H1 (cell line): ENCODE measurements at regions not wholly inside any gene's neighbourhood (a gene's known extent, or its start where the extent isn't known, plus 50 kb on each side); places are given as distances from the start of the nearest gene placed in this dataset.

Experiments
- CTCF ChIA-PET: fragments of 300-600 bp; sonication (Branson Sonifier 250); formaldehyde crosslinking; loops from one replicate; lab custom pipeline; 2021; ENCODE audit not compliant: partially characterized antibody; lab: Charles Lee
- POLR2A ChIA-PET: fragments of 300-600 bp; sonication (Branson Sonifier 250); formaldehyde crosslinking; loops from one replicate; lab custom pipeline; 2021; ENCODE audit warnings: inconsistent platforms; ENCODE audit not compliant: partially characterized antibody; lab: Charles Lee
- DNase-seq, 2 experiments: peaks; one replicate each; pipeline versions ENCODE4 v3.0.0 to v3.0.0-alpha.2; 2010 to 2022; ENCODE audit warnings: low spot score in 2 of 2, low read depth in 1 of 2, mixed read lengths in 1 of 2
- FAIRE-seq: peaks from 2 replicates; lab custom pipeline; 2011; peaks lifted over from hg19 to GRCh38; lab: Jason Lieb, UNC
- H2AFZ ChIP-seq: 2 replicates; pipeline ENCODE4 v1.8.1; 2012; ENCODE audit warnings: low read length, inconsistent platforms
- H2AK5ac ChIP-seq: 2 replicates; pipeline ENCODE4 v1.6.1; 2013; ENCODE audit warnings: low read depth, low read length
- H2BK120ac ChIP-seq: replicated peaks from 2 replicates; pipeline ENCODE3; 2013; ENCODE audit warnings: low read depth, low read length, inconsistent platforms
- H2BK12ac ChIP-seq: 2 replicates; pipeline ENCODE4 v1.6.1; 2013; ENCODE audit warnings: low read depth, low read length
- H2BK15ac ChIP-seq: 2 replicates; pipeline ENCODE4 v1.6.1; 2013; ENCODE audit warnings: low read length
- H2BK20ac ChIP-seq: 2 replicates; pipeline ENCODE4 v1.6.1; 2013; ENCODE audit warnings: low read length
- H2BK5ac ChIP-seq: 2 replicates; pipeline ENCODE4 v1.6.1; 2013; ENCODE audit warnings: low read depth, low read length
- H3K14ac ChIP-seq: 2 replicates; pipeline ENCODE4 v1.6.1; 2013; ENCODE audit warnings: inconsistent platforms; ENCODE audit not compliant: insufficient read length
- H3K18ac ChIP-seq: 2 replicates; pipeline ENCODE4 v1.6.1; 2013; ENCODE audit warnings: low read length; ENCODE audit errors: extremely low read depth
- H3K23ac ChIP-seq: 2 replicates; pipeline ENCODE4 v1.6.1; 2013; ENCODE audit warnings: inconsistent platforms; ENCODE audit not compliant: insufficient read length
- H3K23me2 ChIP-seq: 2 replicates; pipeline ENCODE4 v1.6.1; 2013; ENCODE audit warnings: low read depth, low read length
- H3K27ac ChIP-seq: 2 replicates; pipeline ENCODE4 v1.6.1; 2011; ENCODE audit warnings: low read depth, low read length, inconsistent platforms
- H3K27me3 ChIP-seq, 4 experiments: replicated peaks in 1 of 4; 1 replicate in 1 of 4; 2 replicates in 3 of 4; pipeline versions ENCODE4 v1.6.1 to v1.8.1; 2011 to 2013; ENCODE audit warnings: low read length in 3 of 4, mild to moderate bottlenecking in 3 of 4, inconsistent platforms in 2 of 4, mixed read lengths in 2 of 4, moderate library complexity in 1 of 4; ENCODE audit not compliant: control insufficient read depth in 3 of 4, insufficient read depth in 3 of 4; ENCODE audit errors: extremely low read depth in 1 of 4
- H3K36me3 ChIP-seq, 4 experiments: 2 replicates each; pipeline versions ENCODE4 v1.6.1 to v1.8.1; 2011 to 2013; ENCODE audit warnings: mild to moderate bottlenecking in 4 of 4, low read length in 3 of 4, moderate library complexity in 2 of 4, control low read depth in 1 of 4, inconsistent platforms in 1 of 4; ENCODE audit not compliant: insufficient read depth in 4 of 4, control insufficient read depth in 2 of 4
- H3K4ac ChIP-seq: replicated peaks from 2 replicates; pipeline ENCODE3; 2013; ENCODE audit warnings: low read length, low read depth, mixed read lengths, inconsistent platforms; ENCODE audit not compliant: insufficient read length
- H3K4me1 ChIP-seq, 4 experiments: replicated peaks in 1 of 4; 1 replicate in 1 of 4; 2 replicates in 3 of 4; pipeline versions ENCODE4 v1.6.1 to v1.8.1; 2011 to 2013; ENCODE audit warnings: low read length in 3 of 4, inconsistent platforms in 2 of 4, mixed read lengths in 1 of 4; ENCODE audit not compliant: insufficient read depth in 4 of 4, control insufficient read depth in 3 of 4
- H3K4me2 ChIP-seq, 2 experiments: 2 replicates each; pipeline versions ENCODE4 v1.6.1 to v1.8.1; 2011 to 2013; ENCODE audit warnings: low read depth in 2 of 2, low read length in 2 of 2, control low read depth in 1 of 2, inconsistent platforms in 1 of 2, mild to moderate bottlenecking in 1 of 2; ENCODE audit not compliant: insufficient read depth in 1 of 2
- H3K4me3 ChIP-seq, 4 experiments: fragments of 200-600, 300-600 bp in 1 of 4; sonication (generic), shearing (Covaris generic), sonication (Bioruptor Twin) in 1 of 4; 2 replicates each; pipeline versions ENCODE4 v1.5.1 to v1.8.1; 2011 to 2016; ENCODE audit warnings: low read length in 4 of 4, low read depth in 3 of 4, control low read depth in 2 of 4, inconsistent platforms in 2 of 4, mild to moderate bottlenecking in 2 of 4, mixed read lengths in 1 of 4, moderate library complexity in 1 of 4; ENCODE audit not compliant: insufficient read depth in 2 of 4; ENCODE audit errors: extremely low read depth in 1 of 4
- H3K56ac ChIP-seq: replicated peaks from 2 replicates; pipeline ENCODE3; 2013; ENCODE audit warnings: low read depth, mild to moderate bottlenecking, mixed read lengths, low read length, inconsistent platforms; ENCODE audit not compliant: insufficient read length
- H3K79me1 ChIP-seq: 2 replicates; pipeline ENCODE4 v1.6.1; 2013; ENCODE audit warnings: low read depth, low read length, control low read depth
- H3K79me2 ChIP-seq, 2 experiments: 2 replicates each; pipeline versions ENCODE4 v1.6.1 to v1.8.1; 2012 to 2013; ENCODE audit warnings: low read length in 2 of 2, mild to moderate bottlenecking in 2 of 2, inconsistent platforms in 1 of 2; ENCODE audit not compliant: insufficient read depth in 2 of 2, control insufficient read depth in 1 of 2
- H3K9ac ChIP-seq, 4 experiments: replicated peaks in 1 of 4; 1 replicate in 1 of 4; 2 replicates in 3 of 4; pipeline versions ENCODE4 v1.6.1 to v1.8.1; 2011 to 2013; ENCODE audit warnings: low read depth in 3 of 4, low read length in 3 of 4, control low read depth in 2 of 4, mild to moderate bottlenecking in 2 of 4, moderate library complexity in 2 of 4, inconsistent platforms in 1 of 4; ENCODE audit errors: extremely low read depth in 1 of 4
- H3K9me3 ChIP-seq, 2 experiments: 2 replicates each; pipeline versions ENCODE4 v1.6.1 to v1.8.1; 2012 to 2013; ENCODE audit warnings: mild to moderate bottlenecking in 2 of 2, moderate library complexity in 2 of 2, control low read depth in 1 of 2, inconsistent platforms in 1 of 2, low read depth in 1 of 2, low read length in 1 of 2, mixed read lengths in 1 of 2; ENCODE audit not compliant: insufficient read depth in 2 of 2
- H4K20me1 ChIP-seq, 2 experiments: replicated peaks in 1 of 2; 2 replicates each; pipeline versions ENCODE3 to v1.8.1; 2011 to 2013; ENCODE audit warnings: inconsistent platforms in 2 of 2, low read length in 2 of 2, mild to moderate bottlenecking in 1 of 2; ENCODE audit not compliant: insufficient read depth in 2 of 2, control insufficient read depth in 1 of 2
- H4K5ac ChIP-seq: 2 replicates; pipeline ENCODE4 v1.6.1; 2013; ENCODE audit warnings: low read length, low read depth, mixed read lengths, inconsistent platforms; ENCODE audit not compliant: insufficient read length
- H4K8ac ChIP-seq: 2 replicates; pipeline ENCODE4 v1.8.0; 2013; ENCODE audit warnings: mild to moderate bottlenecking, moderate library complexity, low read length, inconsistent platforms; ENCODE audit not compliant: insufficient read depth; ENCODE audit errors: extremely low read depth
- H4K91ac ChIP-seq: replicated peaks from 2 replicates; pipeline ENCODE3; 2013; ENCODE audit warnings: low read length, mixed read lengths, inconsistent platforms; ENCODE audit not compliant: insufficient read length
- ATF3 ChIP-seq: IDR thresholded peaks from 2 replicates; pipeline ENCODE4 v1.6.1; 2011; ENCODE audit warnings: low read depth, mild to moderate bottlenecking, low read length; ENCODE audit not compliant: insufficient read depth
- BRCA1 ChIP-seq: IDR thresholded peaks from 2 replicates; pipeline ENCODE4 v1.6.1; 2012; ENCODE audit warnings: low read depth, low read length, improper control_type of control experiment
- CBX8 ChIP-seq: fragments of 300-800, 300-1000 bp; sonication (generic); IDR thresholded peaks from 2 replicates; pipeline ENCODE4 v1.7.1; 2016; ENCODE audit warnings: low read depth, low read length, borderline replicate concordance
- CTBP2 ChIP-seq: IDR thresholded peaks from 2 replicates; pipeline ENCODE4 v1.7.0; 2011; ENCODE audit warnings: borderline replicate concordance, mild to moderate bottlenecking, moderate library complexity, mixed read lengths, low read length; ENCODE audit not compliant: insufficient read depth, insufficient read length
- POU5F1 ChIP-seq: IDR thresholded peaks from 2 replicates; pipeline ENCODE4 v1.6.1; 2011; ENCODE audit warnings: low read depth, mild to moderate bottlenecking, low read length, moderate library complexity
- RAD21 ChIP-seq, 2 experiments: IDR thresholded peaks in 1 of 2; conservative IDR thresholded peaks in 1 of 2; 2 replicates each; pipeline ENCODE4 v1.6.1; 2011; ENCODE audit warnings: low read depth in 2 of 2, low read length in 2 of 2, improper control_type of control experiment in 1 of 2, inconsistent platforms in 1 of 2, mild to moderate bottlenecking in 1 of 2, moderate library complexity in 1 of 2
- RXRA ChIP-seq: IDR thresholded peaks from 2 replicates; pipeline ENCODE4 v1.6.1; 2011; ENCODE audit warnings: low read depth, mild to moderate bottlenecking, low read length, moderate library complexity; ENCODE audit not compliant: insufficient read depth
- SIX5 ChIP-seq: IDR thresholded peaks from 2 replicates; pipeline ENCODE4 v1.6.1; 2011; ENCODE audit warnings: mild to moderate bottlenecking, low read depth, low read length
- TAF1 ChIP-seq: IDR thresholded peaks from 2 replicates; pipeline ENCODE4 v1.6.1; 2011; ENCODE audit warnings: mild to moderate bottlenecking, low read depth, low read length
- TAF7 ChIP-seq: optimal IDR thresholded peaks from 2 replicates; pipeline ENCODE3; 2011; ENCODE audit warnings: low read depth, mild to moderate bottlenecking, inconsistent platforms, low read length, moderate library complexity, borderline replicate concordance
- TBP ChIP-seq: IDR thresholded peaks from 2 replicates; pipeline ENCODE4 v1.6.1; 2011; ENCODE audit warnings: low read depth, low read length, improper control_type of control experiment
- TEAD4 ChIP-seq: IDR thresholded peaks from 2 replicates; pipeline ENCODE4 v1.6.1; 2012; ENCODE audit warnings: low read depth, low read length, inconsistent platforms, mixed read lengths
- WGBS, 2 experiments: shearing (Covaris generic) in 1 of 2; methylation state at CpG; one replicate each; pipeline versions ENCODE4 v1.1.6 to v1.1.7; 2013 to 2015; ENCODE audit warnings: low lambda C conversion rate in 2 of 2, mixed read lengths in 2 of 2, inconsistent platforms in 1 of 2, low coverage in 1 of 2, missing lambda C conversion rate in 1 of 2; ENCODE audit not compliant: insufficient replicate concordance in 2 of 2, insufficient coverage in 1 of 2, insufficient read length in 1 of 2; ENCODE audit errors: extremely low coverage in 1 of 2, missing lambda C conversion rate in 1 of 2; 5-methylcytosine and 5-hydroxymethylcytosine counted together

- Histone ChIP-seq H4K5ac (no peak overlapping the region), H3K14ac (no peak overlapping the region), H2AK5ac (no peak overlapping the region), H2BK15ac (no peak overlapping the region), H2BK120ac (no peak overlapping the region), H2AFZ (no peak overlapping the region), H3K79me2 (no peaks in the 10 kb centered on the region), H3K4me2 (no peak overlapping the region), H3K79me1 (no peaks in the 10 kb centered on the region), H3K9me3 (no peaks in the 10 kb centered on the region), H3K36me3 (no peaks in the 10 kb centered on the region), H3K23ac (no peak overlapping the region), H3K27ac (no peak overlapping the region), H4K8ac (no peak overlapping the region), H4K20me1 (no peaks in the 10 kb centered on the region), H3K18ac (no peak overlapping the region), H3K27me3 (no peaks in the 10 kb centered on the region), H2BK5ac (no peak overlapping the region), H3K23me2 (no peaks in the 10 kb centered on the region), H3K4ac (no peak overlapping the region), H3K4me1 (no peaks in the 10 kb centered on the region), H2BK12ac (no peak overlapping the region), H3K4me3 (no peak overlapping the region), H3K9ac (no peak overlapping the region), H2BK20ac (no peak overlapping the region), H4K91ac (no peak overlapping the region), H3K56ac (no peak overlapping the region)
- FAIRE-seq (no peak), DNase-seq (no peak)
- ChIA-PET POLR2A (no interaction called here), CTCF (no interaction called here)
- 94% methylated on average over 2 of the region's 2 CpGs; no CpG with 5 or more reads in 1 of the 2 experiments for WGBS, 2 experiments
- TF ChIP-seq TAF1 (no peak), SIX5 (no peak), TBP (no peak), CBX8 (no peak), RAD21 (IDR thresholded peaks at IDR 0.05 in 1 of 2, conservative IDR thresholded peaks at IDR 0.05 in 1 of 2; ENCODE audit: low read depth in 2 of 2, low read length in 2 of 2) (no peak), TAF7 (no peak), RXRA (no peak), POU5F1 (no peak), ATF3 (no peak), TEAD4 (no peak), BRCA1 (no peak), CTBP2 (no peak)
These were observed 71.3 kb upstream of the ARMC3 start for GRCh38 chr10:22856444-22857074.
